RKO (cell line): ENCODE measurements at regions not wholly inside any gene's neighbourhood (a gene's known extent, or its start where the extent isn't known, plus 50 kb on each side); places are given as distances from the start of the nearest gene placed in this dataset.
"Not testable (repeated sequence)": the region's sequence is repeated elsewhere in the genome, so short reads cannot be mapped to it uniquely, and the experiment has no call there.

Source experiments
- DNase-seq: peaks from one replicate; pipeline ENCODE4 v3.0.0-alpha.2; 2016; ENCODE audit warnings: low spot score

DNA sequence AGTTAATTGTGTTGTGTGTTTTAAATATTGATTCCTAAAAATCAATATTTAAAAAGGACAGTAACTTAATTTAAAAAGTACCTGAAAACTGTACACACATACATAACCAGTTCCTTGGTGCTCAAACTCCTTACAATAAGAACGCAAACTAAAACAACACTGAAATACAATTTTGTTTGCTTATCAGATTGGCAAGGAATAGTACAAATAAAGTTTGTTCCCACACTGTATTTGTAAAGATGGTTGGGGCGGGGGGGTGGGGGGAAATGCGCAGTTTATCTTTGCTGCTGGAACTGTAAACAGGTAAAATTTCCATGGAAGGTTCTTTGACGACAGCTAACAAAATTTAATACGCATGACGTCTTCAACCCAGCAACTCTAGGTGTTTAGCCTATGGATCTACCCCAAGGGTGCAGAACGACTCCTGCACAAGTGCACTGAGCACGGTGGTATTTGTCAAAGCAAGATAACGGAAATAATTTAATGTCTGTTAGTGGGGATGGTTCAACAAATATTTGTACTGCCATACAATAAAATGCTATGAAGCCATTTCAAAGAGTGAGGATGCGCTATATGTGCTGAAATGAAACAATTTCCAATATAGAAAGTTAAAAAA is 96.5 kb downstream of the ING1 start:
- DNase-seq = no peak

GRCh38 chr13:110811008-110811720 is 97.7 kb downstream of the ING1 start:
- no peak for DNase-seq

- no peak for DNase-seq
Measured at GRCh38 chr13:110811771-110812120, 98.2 kb downstream of the ING1 start.

DNA sequence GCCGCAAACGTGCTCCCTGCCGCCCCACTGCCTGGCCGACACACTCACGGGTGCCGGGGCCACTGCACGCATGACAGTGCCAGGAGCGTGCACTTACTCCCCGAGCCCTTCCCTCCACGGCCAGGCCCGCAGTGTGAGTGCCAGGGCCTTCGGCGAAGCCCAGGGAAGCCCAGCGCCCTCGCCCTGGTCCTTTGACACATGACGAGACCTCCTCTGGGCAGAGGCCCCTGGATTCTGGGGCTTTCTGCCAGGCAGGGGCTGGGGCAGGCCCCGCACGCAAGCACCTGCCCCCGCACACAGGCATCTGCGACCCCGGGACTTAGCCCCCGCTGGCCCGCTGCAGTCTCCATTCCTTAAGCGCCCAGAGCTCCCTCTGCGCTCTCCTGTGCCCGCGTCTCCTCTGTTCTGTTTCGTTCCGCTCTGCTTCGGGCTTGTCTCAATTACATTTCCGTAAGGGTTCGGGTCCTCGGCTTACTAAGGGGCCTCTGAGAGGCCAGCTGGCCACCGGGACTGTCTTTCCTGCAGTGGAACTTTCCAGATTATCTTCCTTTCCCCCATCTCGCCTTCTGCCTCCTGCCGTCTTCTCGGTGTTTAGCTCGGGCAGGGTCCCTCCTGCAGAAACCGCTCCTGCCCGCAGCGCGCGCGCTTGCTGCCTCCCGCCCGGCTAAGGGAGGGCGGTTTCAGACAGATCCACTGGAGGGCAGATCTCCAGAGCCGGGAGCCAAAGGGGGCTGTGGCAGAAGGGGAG is 98.8 kb downstream of the ING1 start:
- DNase-seq = no peak

DNA sequence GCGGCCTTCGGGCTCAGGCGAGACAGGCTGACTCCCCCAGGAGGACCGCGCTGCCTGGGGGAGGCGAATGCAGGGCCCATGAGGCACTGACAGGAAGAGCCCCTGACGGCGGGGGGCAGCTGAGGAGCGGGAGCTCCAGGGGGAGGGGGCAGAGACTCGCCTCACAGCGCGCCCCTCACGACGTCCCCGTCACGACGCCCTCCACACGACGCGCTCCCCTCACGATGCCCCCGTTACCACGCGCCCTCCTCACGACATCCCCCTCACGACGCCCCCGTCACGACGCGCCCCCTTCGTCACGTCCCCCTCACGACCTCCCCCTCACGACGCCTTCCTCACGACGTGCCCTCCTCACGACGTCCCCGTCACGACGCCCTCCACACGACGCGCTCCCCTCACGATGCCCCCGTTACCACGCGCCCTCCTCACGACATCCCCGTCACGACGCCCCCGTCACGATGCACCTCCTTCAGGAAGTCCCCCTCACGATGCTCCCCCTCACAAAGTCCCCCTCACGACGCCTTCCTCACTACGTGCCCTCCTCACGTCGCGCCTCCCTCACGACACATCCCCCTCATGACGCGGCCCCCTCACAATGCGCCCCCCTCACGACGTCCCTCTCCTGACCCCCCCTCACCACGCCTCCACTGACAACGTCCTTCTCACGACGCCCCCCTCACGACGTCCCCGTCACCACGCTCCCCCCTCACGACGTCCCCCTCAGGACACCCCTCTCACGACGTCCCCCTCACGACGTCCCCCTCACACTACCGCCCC is 99.6 kb downstream of the ING1 start:
- no peak for DNase-seq

GRCh38 chr13:110813646-110814624 is 100.4 kb downstream of the ING1 start:
- peak; percentile 11 for DNase-seq

- no peak for DNase-seq
Measured at GRCh38 chr13:110815471-110816204, 99.2 kb downstream of the ANKRD10 start.

DNA sequence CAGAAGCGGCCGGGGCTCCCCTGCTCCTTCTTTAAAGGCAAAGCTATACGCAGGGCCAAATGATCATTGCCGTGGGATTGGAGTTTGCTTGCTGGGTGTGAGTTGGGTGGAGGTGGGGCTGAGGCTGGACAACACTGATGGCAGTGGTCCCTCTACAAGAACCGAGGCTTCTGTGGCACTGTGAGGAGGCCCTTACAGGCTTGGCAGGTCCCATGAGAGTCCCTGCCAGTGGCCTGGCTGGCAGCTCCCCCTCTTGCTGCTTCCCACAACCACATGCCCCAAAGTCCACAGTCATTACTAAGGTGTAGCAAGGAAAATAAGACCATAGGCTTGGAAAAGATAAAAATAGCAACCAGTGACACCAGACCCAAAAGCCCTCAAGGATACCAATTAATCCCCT is 98.4 kb downstream of the ANKRD10 start:
- DNase-seq = no peak

DNA sequence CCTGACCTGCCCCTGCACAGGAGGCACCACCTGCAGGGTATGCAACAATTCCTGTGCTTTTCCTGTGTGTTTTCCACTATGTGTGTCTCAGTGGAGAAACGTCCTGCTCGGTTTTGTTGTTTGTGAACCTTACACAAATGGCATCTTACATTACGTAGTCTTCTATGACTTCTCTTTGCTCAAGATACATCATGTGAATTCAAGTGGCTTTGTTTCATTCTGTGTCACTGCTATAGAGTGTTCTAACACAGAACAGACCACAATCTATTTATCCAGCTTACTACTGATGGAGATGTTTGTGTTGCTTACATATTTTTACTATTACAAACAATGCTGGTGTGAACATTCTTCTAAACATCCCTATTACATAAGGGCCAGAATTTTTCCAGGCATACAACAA is 97.7 kb downstream of the ANKRD10 start:
- DNase-seq = no peak

DNA sequence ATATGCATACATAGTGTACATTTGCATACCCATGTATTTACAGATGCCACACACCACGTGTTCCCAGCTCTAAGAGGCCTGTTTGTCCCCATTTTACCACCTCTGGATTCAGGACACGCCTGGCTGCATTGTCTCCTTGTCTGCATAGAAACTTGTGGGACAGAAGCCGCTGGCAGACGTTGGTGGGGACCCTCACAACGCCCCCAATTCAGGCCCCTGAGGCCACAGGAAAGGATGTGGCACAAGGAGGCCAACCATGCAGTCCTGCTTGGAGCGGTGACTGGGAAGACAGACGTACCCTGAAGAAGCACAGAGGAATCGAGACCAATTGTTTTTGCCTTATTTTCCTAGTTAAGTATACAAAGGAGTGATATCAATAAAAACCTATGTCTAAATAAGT is 96.1 kb downstream of the ANKRD10 start:
- DNase-seq = no peak

- DNase-seq = peak; percentile 62
Measured at GRCh38 chr13:110819203-110820014, 95.5 kb downstream of the ANKRD10 start.

GRCh38 chr13:110820322-110820721 is 94.5 kb downstream of the ANKRD10 start:
- no peak for DNase-seq

DNA sequence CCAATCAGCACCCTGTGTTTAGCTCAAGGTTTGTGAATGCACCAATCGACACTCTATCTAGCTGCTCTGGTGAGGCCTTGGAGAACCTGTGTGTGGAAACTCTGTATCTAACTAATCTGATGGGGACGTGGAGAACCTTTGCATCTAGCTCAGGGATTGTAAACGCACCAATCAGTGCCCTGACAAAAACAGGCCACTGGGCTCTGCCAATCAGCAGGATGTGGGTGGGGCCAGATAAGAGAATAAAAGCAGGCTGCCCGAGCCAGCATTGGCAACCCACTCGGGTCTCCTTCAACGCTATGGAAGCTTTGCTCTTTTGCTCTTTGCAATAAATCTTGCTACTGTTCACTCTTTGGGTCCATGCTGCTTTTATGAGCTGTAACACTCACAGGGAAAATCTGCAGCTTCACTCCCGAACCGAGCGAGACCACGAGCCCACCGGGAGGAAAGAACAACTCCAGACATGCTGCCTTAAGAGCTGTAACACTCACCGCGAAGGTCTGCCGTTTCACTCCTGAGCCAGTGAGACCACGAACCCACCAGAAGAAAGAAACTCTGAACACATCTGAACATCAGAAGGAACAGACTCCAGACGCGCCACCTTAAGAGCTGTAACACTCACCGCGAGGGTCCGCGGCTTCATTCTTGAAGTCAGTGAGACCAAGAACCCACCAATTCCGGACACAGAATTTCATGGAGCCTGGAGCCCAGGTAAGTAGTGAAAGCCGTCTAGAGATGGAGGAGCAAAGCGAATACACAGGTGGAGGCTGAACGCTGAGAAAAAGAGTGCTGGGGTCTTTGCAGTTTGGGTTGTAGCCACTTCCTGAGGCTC is 92.8 kb downstream of the ANKRD10 start:
- DNase-seq = not testable (repeated sequence)

- DNase-seq = no peak
Measured at GRCh38 chr13:110822669-110822945, 92.3 kb downstream of the ANKRD10 start.

GRCh38 chr13:110824702-110825300 is 90.1 kb downstream of the ANKRD10 start:
- no peak for DNase-seq

- no peak for DNase-seq
Measured at GRCh38 chr13:110825516-110825915, 89.4 kb downstream of the ANKRD10 start.

GRCh38 chr13:110826101-110826500 is 88.8 kb downstream of the ANKRD10 start:
- no peak for DNase-seq

DNA sequence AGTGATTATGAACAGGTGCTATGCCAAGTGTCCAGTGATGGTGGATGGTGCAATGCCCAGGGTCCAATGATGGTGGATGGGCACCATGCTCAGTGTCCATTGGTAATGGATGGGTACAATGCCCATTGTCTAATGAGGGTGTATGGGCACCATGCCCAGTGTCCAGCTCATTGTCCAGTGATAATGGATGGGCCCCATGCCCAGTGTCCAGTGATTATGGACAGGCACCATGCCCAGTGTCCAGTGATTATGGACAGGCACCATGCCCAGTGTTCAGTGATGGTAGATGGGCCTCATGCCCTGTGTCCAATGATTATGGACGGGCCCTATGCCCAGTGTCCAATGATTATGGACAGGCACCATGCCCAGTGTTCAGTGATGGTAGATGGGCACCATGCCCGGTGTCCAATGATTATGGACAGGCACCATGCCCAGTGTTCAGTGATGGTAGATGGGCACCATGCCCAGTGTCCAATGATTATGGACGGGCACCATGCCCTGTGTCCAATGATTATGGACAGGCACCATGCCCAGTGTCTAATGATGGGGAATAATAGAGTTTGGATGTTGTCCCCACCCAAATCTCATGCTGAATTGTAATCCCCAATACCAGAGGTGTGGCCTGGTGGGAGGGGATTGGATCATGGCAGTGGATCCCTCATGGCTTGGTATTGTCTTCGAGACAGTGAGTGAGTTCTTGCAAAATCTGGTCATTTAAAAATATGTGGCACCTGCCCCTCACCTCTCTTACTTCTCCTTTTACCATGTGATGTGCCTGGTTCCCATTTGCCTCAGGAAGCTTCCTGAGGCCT is 87.8 kb downstream of the ANKRD10 start:
- no peak for DNase-seq
